MM.1S (cell line): ENCODE measurements at regions not wholly inside any gene's neighbourhood (a gene's known extent, or its start where the extent isn't known, plus 50 kb on each side); places are given as distances from the start of the nearest gene placed in this dataset.
"Not testable (repeated sequence)": the region's sequence is repeated elsewhere in the genome, so short reads cannot be mapped to it uniquely, and the experiment has no call there.

Experiments
- DNase-seq: peaks from one replicate; pipeline ENCODE4 v3.0.0-alpha.2; 2015
- H2AFZ ChIP-seq: fragments of 300-600 bp; sonication (generic); 2 replicates; pipeline ENCODE4 v1.6.0; 2016; ENCODE audit warnings: antibody characterized with exemption, low read length
- H3F3A ChIP-seq: fragments of 300-600 bp; sonication (generic); 2 replicates; pipeline ENCODE4 v1.6.1; 2016; ENCODE audit warnings: mild to moderate bottlenecking, antibody characterized with exemption, low read length, moderate library complexity, mixed read lengths; ENCODE audit not compliant: insufficient read depth
- H3K27ac ChIP-seq: fragments of 300-600 bp; sonication (generic); 2 replicates; pipeline ENCODE4 v1.5.1; 2016; ENCODE audit warnings: mild to moderate bottlenecking, low read length
- H3K27me3 ChIP-seq: fragments of 300-600 bp; sonication (generic); replicated peaks from 2 replicates; pipeline ENCODE4 v1.6.0; 2016; ENCODE audit warnings: low read length; ENCODE audit not compliant: insufficient read depth
- H3K36me3 ChIP-seq: fragments of 300-600 bp; sonication (generic); replicated peaks from 2 replicates; pipeline ENCODE4 v1.6.1; 2016; ENCODE audit warnings: mild to moderate bottlenecking, low read length, mixed read lengths; ENCODE audit not compliant: insufficient read depth
- H3K4me1 ChIP-seq: fragments of 300-600 bp; sonication (generic); 2 replicates; pipeline ENCODE4 v1.6.1; 2016; ENCODE audit warnings: low read length, mixed read lengths
- H3K4me2 ChIP-seq: fragments of 300-600 bp; sonication (generic); 2 replicates; pipeline ENCODE4 v1.6.0; 2016; ENCODE audit warnings: low read depth, low read length
- H3K4me3 ChIP-seq: fragments of 300-600 bp; sonication (generic); 2 replicates; pipeline ENCODE4 v1.5.1; 2016; ENCODE audit warnings: low read length, mixed read lengths
- H3K79me2 ChIP-seq: fragments of 300-600 bp; sonication (generic); 2 replicates; pipeline ENCODE4 v1.6.1; 2016; ENCODE audit warnings: mixed run types, low read length, mixed read lengths
- H3K9ac ChIP-seq: fragments of 300-600 bp; sonication (generic); 2 replicates; pipeline ENCODE4 v1.6.1; 2016; ENCODE audit warnings: low read length, mixed read lengths
- H3K9me2 ChIP-seq: fragments of 300-600 bp; sonication (generic); replicated peaks from 2 replicates; pipeline ENCODE4 v1.6.1; 2016; ENCODE audit warnings: mild to moderate bottlenecking, low read length, mixed read lengths; ENCODE audit not compliant: insufficient read depth
- H3K9me3 ChIP-seq: fragments of 300-600 bp; sonication (generic); replicated peaks from 2 replicates; pipeline ENCODE4 v1.6.1; 2016; ENCODE audit warnings: mild to moderate bottlenecking, low read length, mixed read lengths; ENCODE audit not compliant: insufficient read depth
- H4K20me1 ChIP-seq: fragments of 300-600 bp; sonication (generic); 2 replicates; pipeline ENCODE4 v1.6.1; 2016; ENCODE audit warnings: mild to moderate bottlenecking, low read length, moderate library complexity, mixed read lengths; ENCODE audit not compliant: insufficient read depth
- CTCF ChIP-seq: fragments of 300-600 bp; sonication (generic); IDR thresholded peaks from 2 replicates; pipeline ENCODE4 v1.5.1; 2016; ENCODE audit warnings: antibody characterized with exemption, low read length, mixed read lengths
- EZH2 ChIP-seq: fragments of 300-600 bp; sonication (generic); optimal IDR thresholded peaks from 2 replicates; pipeline ENCODE3; 2017; ENCODE audit warnings: low read depth, mild to moderate bottlenecking, antibody characterized with exemption, low read length, mixed read lengths
- EZH2phosphoT487 ChIP-seq: fragments of 300-600 bp; sonication (generic); IDR thresholded peaks from 2 replicates; pipeline ENCODE4 v1.6.1; 2018; ENCODE audit warnings: antibody characterized with exemption, low read length

DNA sequence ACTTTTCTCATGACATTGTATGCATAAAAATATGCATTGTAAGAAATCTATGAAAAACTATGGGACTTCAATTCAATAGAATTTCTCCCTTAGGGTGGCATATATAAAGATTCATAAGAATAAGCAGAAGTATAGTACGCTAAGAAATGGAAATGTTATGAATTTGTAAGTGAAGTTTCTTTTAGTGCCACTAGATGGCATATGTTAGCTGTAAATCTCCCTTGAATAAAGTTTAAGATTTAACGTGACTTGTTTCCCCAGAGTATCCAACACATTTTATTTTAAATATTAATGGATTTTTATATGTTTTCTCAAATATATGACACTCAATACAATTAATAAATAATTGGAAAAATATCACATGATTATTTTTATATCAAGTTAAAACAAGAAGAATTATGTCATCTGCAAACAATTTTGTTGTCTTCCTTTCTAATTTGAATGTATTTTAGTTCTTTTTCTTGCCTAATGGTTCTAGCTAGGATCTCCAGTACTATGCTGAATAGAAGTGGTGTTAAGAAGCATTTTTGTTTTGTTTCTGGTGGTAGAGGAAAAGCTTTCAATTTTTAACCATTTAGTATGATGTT is 287.2 kb downstream of the HGF start:
- Histone ChIP-seq H2AFZ (no peak overlapping the region), H3K4me2 (no peak overlapping the region), H3K4me3 (no peak overlapping the region), H3K9ac (no peak overlapping the region), H4K20me1 (no peaks in the 10 kb centered on the region), H3K4me1 (no peaks in the 10 kb centered on the region), H3K36me3 (no peaks in the 10 kb centered on the region), H3K27ac (no peak overlapping the region), H3K27me3 (no peaks in the 10 kb centered on the region), H3F3A (no peaks in the 10 kb centered on the region), H3K9me2 (no peaks in the 10 kb centered on the region), H3K9me3 (no peaks in the 10 kb centered on the region), H3K79me2 (no peaks in the 10 kb centered on the region)
- peak; percentile 43 for DNase-seq
- TF ChIP-seq EZH2phosphoT487 (no peak), CTCF (peak; percentile 50)

DNA sequence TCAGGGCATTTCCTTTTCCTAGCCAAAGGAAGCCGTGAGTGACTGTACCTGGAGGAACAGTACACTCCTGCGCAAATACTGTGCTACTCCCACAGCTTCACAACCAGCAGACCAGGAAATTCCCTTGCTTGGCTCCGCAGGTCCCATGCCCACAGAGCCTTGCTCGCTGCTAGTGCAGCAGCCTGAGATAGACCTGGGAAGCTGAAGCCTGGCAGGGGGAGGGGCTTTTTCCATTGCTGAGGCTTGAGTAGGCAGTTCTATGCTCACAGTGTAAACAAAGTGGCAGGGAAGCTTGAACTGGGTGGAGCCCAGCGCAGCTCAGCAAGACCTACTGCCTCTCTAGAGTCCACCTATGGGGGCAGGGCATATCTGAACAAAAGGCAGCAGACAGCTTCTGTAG is 291.2 kb downstream of the HGF start:
- TF ChIP-seq EZH2 (no peak), CTCF (no peak), EZH2phosphoT487 (no peak)
- DNase-seq = no peak
- no peak overlapping the region for H3K27ac ChIP-seq

GRCh38 chr7:81478201-81478600 is 291.6 kb downstream of the HGF start:
- not testable (repeated sequence) for H3K36me3 ChIP-seq, H3K9me2 ChIP-seq, H3K9ac ChIP-seq, H3K9me3 ChIP-seq, H3K4me1 ChIP-seq, H3K4me3 ChIP-seq, H4K20me1 ChIP-seq, H3K79me2 ChIP-seq, H3F3A ChIP-seq, H3K27ac ChIP-seq, H3K27me3 ChIP-seq, DNase-seq, H3K4me2 ChIP-seq, H2AFZ ChIP-seq

More for the DNA sequence above, 291.2 kb downstream of the HGF start:
- no peak overlapping the region for H3K4me3 ChIP-seq
- H4K20me1 ChIP-seq = no peaks in the 10 kb centered on the region
- no peaks in the 10 kb centered on the region for H3K79me2 ChIP-seq
- no peak overlapping the region for H3K9ac ChIP-seq
- no peak overlapping the region for H2AFZ ChIP-seq
- no peaks in the 10 kb centered on the region for H3K9me3 ChIP-seq
- no peak overlapping the region for H3K4me2 ChIP-seq
- H3K4me1 ChIP-seq = no peaks in the 10 kb centered on the region
- H3F3A ChIP-seq = no peaks in the 10 kb centered on the region
- no peaks in the 10 kb centered on the region for H3K36me3 ChIP-seq
- no peaks in the 10 kb centered on the region for H3K27me3 ChIP-seq
- no peaks in the 10 kb centered on the region for H3K9me2 ChIP-seq

DNA sequence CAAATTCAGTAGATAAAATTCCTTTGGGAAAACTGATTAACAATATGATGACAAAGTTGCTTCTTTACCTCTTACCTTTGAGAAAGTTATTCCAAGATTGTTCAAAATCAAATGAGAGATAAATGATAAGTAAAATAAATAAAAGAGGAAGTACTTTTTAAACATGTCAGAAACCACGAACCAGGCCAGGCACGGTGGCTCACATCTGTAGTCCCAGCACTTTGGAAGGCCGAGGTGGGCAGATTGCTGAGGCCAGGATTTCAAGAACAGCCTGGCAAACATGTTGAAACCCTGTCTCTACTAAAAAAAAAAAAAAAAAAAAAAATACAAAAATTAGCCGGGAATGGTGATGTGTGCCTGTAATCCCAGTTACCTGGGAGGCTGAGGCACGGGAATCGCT is 296.6 kb downstream of the HGF start:
- H3K4me2 ChIP-seq = no peak overlapping the region
- no peaks in the 10 kb centered on the region for H3K9me2 ChIP-seq

More for the DNA sequence above, 296.6 kb downstream of the HGF start:
- H3K27me3 ChIP-seq = no peaks in the 10 kb centered on the region
- TF ChIP-seq CTCF (no peak), EZH2phosphoT487 (no peak), EZH2 (no peak)
- H3K27ac ChIP-seq = no peak overlapping the region
- H3K9ac ChIP-seq = no peak overlapping the region
- DNase-seq = no peak
- H3K9me3 ChIP-seq = no peaks in the 10 kb centered on the region
- no peaks in the 10 kb centered on the region for H4K20me1 ChIP-seq
- H3K79me2 ChIP-seq = no peaks in the 10 kb centered on the region
- no peak overlapping the region for H2AFZ ChIP-seq
- no peak overlapping the region for H3K4me3 ChIP-seq
- H3K4me1 ChIP-seq = no peaks in the 10 kb centered on the region
- no peaks in the 10 kb centered on the region for H3K36me3 ChIP-seq
- no peaks in the 10 kb centered on the region for H3F3A ChIP-seq
